Non-pigmented ciliary epithelial cell (primary cell): ENCODE measurements at regions not wholly inside any gene's neighbourhood (a gene's known extent, or its start where the extent isn't known, plus 50 kb on each side); places are given as distances from the start of the nearest gene placed in this dataset.

Experiments
- DNase-seq: peaks from one replicate; pipeline ENCODE4 v3.0.0-alpha.2; 2010; ENCODE audit warnings: low read depth

DNA sequence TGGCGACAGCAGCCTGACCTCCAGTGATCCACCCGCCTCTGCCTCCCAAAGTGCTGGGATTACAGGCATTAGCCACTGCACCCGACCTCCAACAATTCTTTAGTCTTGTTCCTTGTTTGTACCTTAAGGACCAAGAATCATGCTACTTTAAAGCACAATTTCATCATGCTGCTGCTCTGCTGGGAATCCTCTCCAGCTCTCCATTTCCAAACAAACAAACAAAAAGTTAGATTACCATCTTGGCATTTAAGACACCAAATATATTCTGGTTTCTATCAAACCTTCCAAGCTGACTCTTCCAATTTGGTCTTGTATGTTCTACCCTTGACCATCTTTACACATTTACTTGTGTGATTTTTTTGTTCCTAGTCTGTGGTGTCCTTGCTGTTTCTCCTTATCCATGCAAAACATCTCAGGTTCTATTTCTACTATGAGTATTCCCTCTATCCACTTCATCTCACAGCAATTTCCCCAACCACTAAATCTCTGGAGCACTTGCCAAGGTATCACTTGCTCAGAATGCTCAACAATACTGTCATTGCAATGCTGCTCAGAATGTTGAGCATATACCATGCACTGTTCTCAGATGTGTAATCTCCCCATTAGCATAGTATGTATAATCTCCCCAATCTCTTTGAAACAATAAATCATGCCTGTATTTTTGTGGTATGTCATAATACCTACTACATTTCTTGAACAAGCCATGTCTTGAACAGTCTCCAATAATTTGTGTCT, 73.2 kb upstream of the GALNT5 start:
- no peak for DNase-seq

DNA sequence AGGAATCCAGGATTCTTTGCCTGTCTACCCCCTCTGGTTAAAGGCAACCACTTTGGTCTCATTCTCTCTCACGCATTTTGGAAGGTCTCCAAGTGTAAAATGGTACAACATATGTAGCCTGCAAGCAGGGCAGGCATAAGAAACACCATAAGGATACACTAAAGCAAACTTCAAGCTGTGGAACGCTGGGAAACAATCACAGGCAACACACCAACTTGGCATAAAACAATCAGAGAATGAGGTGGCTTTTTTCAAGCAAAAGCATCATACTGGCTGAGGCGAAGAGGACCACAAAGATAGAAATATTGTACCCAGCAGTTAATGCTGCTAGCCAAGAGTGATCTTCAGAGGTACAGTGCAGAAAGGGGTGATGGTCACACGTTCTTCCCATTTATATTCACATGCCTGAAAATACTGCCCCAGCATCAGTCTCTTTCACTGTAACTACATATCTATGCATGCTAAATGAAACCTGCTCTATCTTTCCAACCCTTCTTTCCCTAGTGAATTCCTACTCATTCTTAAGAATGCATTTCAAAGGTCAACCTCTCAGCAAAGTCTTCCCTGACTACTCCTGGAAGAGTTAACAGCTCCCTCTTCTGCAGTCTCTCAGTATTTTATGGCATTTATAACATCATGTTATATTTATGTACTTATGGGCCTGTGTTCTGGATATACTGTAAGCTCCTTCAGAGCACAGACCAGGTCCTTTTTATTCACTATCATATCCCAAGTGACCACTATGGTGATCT, 71.9 kb upstream of the GALNT5 start:
- no peak for DNase-seq

DNA sequence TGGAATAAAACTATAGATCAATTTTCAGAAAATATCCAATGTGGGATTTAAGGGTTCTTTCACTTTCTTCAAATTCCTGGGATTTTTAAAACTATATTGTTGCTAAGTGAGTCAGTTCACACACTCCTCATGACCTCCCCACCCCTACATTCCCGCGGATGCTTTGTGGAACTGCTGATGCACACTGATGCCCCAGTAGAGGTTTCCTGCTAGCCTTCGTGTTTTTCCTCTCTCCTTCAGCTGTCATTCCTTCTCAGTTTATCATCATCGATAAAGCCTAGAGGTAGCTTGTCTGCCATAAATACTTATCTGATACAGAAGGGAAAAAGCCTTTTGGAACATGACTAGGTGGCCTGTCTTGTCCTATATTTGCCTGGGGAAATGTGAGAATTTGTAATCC, 67.4 kb upstream of the GALNT5 start:
- DNase-seq, result peak; percentile 93

DNA sequence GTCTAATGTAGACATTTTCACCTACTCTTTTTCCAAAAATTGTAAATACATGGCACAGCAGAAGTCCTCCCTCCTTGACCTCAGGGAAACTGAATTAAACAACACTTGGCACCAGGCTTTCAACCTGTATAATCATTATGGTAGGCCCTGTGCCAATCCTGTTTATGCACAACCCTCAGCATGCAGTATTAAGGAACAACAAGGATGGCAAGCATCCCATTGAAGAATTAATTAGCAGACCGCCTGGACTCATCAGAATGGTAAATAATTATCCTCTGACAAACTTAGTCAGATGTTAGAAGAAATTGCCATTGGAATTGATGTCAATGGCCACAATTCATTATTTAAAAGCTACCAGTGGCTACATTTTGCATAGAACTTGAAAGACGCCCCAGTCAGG, 66.3 kb upstream of the GALNT5 start:
- DNase-seq, result no peak

DNA sequence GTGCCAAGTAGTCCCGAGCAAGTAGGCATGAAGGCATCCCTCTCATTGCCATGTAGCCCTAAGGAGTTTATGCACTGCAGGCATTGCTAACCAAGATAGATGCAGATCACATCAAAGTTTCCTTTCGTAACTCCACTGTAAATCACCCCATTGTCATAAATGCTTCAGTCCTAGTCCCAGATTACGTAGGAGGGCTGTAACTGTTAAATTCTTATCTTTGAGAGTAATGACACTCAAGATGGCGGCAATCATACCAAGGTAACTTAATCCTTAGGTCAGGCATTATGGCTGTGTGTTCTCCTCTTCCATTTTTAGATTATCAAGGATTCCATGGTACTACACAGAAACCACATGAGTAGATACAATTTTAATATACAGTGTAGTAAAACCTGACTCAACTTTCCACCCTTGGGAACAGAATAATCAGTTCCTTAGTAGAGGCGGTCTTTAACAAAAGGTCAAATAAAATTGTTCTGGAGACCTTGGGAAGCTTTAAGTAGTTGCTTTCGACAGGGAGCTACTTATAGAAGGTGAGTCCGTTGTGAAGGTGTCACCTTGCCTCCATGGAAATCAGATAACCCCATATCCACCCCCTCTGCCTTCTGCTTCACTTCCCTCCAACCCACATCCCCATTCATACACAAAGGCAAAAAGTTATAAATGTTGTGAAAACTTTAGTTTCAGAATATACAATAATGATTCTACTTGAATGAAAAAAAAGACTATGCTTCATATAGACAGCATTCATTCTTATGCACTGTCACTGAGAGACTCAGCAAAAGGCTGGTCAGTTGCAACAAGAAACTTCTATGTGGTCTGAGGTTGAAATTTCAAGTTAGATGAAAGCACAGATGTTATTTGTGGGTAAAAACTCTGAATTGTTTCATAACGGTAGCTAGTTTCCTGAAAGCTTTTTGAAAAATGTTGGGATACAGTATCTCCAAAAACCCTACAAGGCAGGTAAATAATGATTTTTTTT, 64.8 kb upstream of the GALNT5 start:
- DNase-seq, result no peak

DNA sequence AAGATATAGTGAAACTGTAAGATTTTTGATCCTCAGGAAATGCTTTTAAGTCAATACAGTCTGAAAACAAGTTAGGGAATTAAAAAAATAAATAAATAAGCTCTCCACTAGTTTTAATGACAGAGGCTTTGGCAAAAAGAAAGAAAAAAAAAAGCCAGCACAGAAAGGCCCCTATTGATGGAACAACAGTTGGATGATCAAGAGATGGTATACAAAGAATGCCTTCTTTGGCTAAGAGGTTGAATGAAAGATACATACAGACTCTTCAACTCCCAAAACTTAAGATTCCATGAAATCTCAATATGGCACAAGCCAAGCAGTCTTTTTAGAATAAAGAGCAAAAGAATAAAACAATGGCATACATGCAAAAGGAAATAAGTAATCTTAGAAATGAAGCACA, 64.0 kb upstream of the GALNT5 start:
- no peak for DNase-seq

DNA sequence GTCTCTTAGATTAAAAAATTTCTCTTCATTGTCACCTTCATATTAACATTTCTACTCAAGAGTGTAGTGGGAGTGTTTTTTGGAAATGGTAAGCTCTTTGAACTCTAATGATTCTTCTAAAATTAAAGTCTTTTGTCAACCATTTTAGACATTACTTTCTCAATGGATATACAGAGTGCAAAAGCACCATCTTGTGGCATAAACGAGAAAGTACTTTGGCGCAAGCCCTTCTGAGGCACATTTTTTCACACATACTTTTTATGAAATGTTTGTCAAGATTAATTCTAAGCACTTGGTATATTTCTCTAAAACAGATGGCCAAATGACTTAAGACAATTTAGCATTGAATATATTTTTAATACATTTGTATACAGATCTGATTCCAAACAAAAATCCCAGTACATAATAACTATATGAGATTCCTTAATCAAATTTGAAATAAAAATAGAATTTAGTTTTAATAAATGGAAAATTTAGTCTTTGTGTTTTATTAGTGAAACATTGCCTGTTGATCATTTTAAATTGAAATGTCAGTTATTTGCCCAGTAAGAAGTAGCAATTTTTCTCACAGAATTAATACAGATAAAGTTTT, 63.3 kb upstream of the GALNT5 start:
- no peak for DNase-seq

DNA sequence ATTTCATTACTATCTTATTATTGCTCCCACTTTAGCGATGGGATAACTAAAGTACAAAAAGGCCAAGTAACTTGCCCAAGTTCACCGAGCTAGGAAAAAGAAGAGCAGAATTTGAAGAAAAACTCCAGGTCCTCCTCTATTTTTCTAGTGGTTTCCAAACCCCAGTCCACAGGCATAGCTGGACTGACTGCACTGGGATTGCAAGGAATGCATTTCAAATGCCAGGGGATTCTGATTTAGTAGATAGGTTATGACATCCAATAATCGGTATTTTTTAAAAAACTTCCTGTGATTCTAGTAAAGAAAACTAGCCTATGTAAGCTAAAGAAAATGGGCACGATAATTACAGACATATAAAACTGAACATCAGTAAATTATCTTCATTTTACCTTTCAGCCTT, 62.7 kb upstream of the GALNT5 start:
- DNase-seq, result no peak

DNA sequence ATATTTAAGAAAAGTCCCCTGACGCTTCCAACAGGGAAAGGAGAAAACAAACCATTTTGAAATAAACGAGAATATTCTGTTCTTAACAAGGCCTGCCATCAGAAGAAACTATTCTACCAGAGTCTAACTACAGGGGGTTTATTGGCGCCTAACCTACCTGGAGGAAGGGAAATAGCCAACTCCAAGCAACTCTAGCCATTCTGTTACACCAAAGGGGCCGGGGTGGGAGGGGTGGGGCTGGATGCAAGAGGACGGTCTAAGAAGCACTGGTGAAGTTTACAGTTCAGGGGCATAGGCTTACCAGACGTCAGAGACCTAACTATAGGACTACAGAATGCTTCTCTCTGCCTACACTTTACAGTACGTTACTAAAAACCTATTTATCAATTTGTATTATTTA, 60.5 kb upstream of the GALNT5 start:
- no peak for DNase-seq

DNA sequence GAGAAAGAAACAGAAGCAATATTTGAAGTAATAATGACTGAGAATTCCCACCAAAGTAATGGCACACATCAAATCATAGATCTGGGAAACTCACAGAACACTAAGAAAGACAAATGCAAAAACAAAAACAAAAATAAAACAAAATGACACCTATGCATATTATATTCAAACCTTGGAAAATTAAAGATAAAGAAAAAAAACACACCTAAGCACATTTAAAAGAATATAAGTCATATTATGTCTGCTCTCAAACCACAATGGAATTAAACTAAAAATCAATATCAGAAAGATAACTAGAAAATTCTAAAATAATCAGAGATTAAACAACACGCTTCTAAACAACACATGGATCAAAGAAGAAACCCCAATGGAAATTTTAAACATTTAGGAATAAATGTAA, 59.7 kb upstream of the GALNT5 start:
- DNase-seq, result no peak

DNA sequence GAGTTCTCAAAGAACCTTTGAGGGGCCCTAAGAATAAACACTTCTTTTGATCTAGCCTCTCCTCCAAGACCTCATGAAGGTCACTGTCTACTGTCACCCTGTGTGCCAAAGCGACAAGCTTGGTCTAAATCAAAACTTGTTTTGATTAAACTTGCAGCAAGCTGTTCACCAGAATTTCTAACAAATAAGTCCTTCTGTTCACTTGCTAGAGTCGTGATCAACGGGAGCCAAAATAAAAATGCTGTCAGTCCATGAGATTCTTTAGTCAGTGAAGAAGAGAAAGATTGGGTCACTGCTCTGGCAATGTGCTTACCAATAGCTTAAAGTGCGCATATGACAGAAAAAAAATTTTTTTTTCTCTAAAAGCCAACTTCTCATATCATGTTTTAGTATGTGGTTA, 53.9 kb upstream of the GALNT5 start:
- no peak for DNase-seq

DNA sequence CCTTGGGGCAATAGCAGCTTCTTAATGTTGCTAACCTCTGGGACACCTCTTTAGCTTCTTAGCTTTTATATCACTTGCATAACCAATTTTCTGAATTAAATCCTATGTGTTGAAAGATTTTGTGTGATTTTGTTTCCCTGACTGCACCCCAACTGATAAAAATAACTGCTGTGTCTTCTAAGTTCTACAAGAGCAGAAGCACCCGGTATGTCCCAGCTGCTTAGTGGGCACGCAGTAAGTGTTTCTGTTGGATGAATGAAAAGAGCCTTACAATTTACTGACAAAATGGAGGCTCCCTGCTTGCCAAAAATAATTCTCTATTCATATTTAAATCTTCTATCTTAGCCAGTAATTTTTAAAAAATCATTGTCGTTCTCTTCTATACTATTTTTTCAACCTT, 53.1 kb upstream of the GALNT5 start:
- DNase-seq, result no peak

DNA sequence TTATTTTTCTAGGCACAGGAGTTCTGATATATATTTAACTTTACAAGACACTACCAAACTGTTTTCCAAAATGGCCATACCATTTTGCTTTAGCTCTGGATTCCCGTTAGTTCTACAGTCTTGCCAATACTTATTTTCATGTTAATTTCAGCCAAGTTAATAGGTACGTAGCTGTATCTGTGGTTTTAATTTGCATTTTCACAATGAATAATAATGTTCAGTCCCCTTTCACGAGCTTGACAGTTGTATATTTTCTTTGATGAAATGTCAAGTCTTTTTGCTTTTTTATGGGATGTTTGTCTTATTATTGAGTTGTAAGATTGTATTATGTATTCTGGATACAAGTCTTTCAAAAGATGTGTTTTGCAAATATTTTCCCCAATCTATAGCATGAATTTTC, 50.6 kb upstream of the GALNT5 start:
- DNase-seq, result no peak
